Chondrocyte (in vitro differentiated cells): ENCODE measurements at regions not wholly inside any gene's neighbourhood (a gene's known extent, or its start where the extent isn't known, plus 50 kb on each side); places are given as distances from the start of the nearest gene placed in this dataset.

ENCODE experiments used
- DNase-seq: peaks from one replicate; pipeline ENCODE4 v3.0.0; 2021; ENCODE audit warnings: mixed read lengths, low spot score
- H3K27ac Mint-ChIP-seq: one replicate; pipeline ENCODE4 v1.8.0; 2021; ENCODE audit warnings: mild to moderate bottlenecking, moderate library complexity, mixed read lengths; ENCODE audit not compliant: unreplicated experiment
- H3K27me3 Mint-ChIP-seq: 2 replicates; pipeline ENCODE4 v1.8.0; 2021; ENCODE audit warnings: low read depth, mixed read lengths
- H3K36me3 Mint-ChIP-seq: 2 replicates; pipeline ENCODE4 v1.8.0; 2021; ENCODE audit warnings: low read depth, mixed read lengths
- H3K4me1 Mint-ChIP-seq: 2 replicates; pipeline ENCODE4 v1.8.0; 2021; ENCODE audit warnings: low read depth, mild to moderate bottlenecking, mixed read lengths
- H3K4me3 Mint-ChIP-seq: one replicate; pipeline ENCODE4 v1.8.0; 2021; ENCODE audit warnings: mild to moderate bottlenecking, moderate library complexity, mixed read lengths; ENCODE audit not compliant: unreplicated experiment
- H3K9me3 Mint-ChIP-seq: 2 replicates; pipeline ENCODE4 v1.8.0; 2021; ENCODE audit warnings: low read depth, mixed read lengths
- CTCF ChIP-seq: fragments of 200-600 bp; sonication (generic); IDR thresholded peaks from 2 replicates; pipeline ENCODE4 v1.5.0; 2021; ENCODE audit warnings: antibody characterized with exemption, mild to moderate bottlenecking, moderate library complexity

DNA sequence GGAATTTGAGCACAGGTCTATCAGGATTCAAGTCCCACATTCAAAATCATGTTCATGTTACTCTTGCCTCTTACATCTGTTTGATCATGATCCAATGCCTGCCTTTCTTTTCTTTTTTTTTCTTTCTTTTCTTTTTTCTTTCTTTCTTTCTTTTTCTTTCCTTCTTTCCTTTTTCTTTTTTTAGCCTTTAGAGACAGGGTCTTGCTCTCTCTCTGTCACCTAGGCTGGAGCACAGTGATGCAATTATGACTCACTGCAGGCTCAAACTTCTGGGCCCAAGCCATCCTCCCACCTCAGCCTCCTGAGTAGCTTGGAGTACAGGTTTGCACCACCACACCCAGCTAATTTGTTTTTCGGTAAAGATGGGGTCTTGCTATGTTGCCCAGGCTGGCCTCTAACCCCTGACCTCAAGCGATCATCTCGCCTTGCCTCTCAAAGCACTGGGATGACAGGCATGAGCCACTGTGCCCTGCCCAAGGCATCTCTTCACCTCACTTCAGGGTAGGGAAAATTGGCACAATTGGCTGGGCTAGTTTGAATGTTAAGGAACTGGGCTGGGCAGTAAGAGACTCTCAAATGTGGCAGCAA, 359.2 kb downstream of the FBXW7 start:
- H3K4me1 Mint-ChIP-seq: no peaks in the 10 kb centered on the region
- DNase-seq: no peak
- H3K36me3 Mint-ChIP-seq: no peaks in the 10 kb centered on the region
- peaks cover 30% of the 10 kb centered on the region for H3K27me3 Mint-ChIP-seq
- no peak for TF ChIP-seq CTCF
- H3K9me3 Mint-ChIP-seq: no peaks in the 10 kb centered on the region
- H3K4me3 Mint-ChIP-seq: no peak overlapping the region
- H3K27ac Mint-ChIP-seq: peak overlapping the region; percentile 70

GRCh38 chr4:152175586-152175985, 360.3 kb downstream of the FBXW7 start:
- no peak for TF ChIP-seq CTCF
- Mint-ChIP-seq H3K36me3 (no peaks in the 10 kb centered on the region), H3K4me1 (no peaks in the 10 kb centered on the region), H3K9me3 (no peaks in the 10 kb centered on the region), H3K27me3 (peaks cover 35% of the 10 kb centered on the region), H3K4me3 (no peak overlapping the region), H3K27ac (no peak overlapping the region)
- DNase-seq: no peak

- Mint-ChIP-seq H3K9me3 (no peaks in the 10 kb centered on the region), H3K27me3 (peaks cover 57% of the 10 kb centered on the region), H3K27ac (no peak overlapping the region), H3K36me3 (no peaks in the 10 kb centered on the region), H3K4me1 (no peaks in the 10 kb centered on the region), H3K4me3 (no peak overlapping the region)
- DNase-seq: no peak
- no peak for TF ChIP-seq CTCF
Observed at GRCh38 chr4:152172146-152172545, 363.7 kb downstream of the FBXW7 start.

DNA sequence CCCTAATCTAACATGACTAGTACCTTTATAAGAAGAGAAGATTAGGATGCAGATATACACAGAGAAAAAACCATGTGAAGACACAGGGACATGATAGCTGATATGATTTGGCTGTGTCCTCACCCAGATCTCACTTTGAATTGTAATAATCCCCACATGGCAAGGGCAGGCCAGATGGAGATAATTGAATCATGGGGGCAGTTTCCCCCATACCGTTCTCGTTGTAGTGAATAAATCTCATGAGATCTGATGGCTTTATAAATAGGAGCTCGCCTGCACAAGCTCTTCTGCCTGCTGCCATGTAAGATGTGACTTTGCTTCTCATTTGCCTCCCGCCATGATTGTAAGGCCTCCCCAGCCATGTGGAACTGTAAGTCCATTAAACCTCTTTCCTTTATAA, 364.3 kb downstream of the FBXW7 start:
- no peak for TF ChIP-seq CTCF
- Mint-ChIP-seq H3K9me3 (no peaks in the 10 kb centered on the region), H3K4me3 (no peak overlapping the region), H3K36me3 (no peaks in the 10 kb centered on the region), H3K27ac (no peak overlapping the region), H3K27me3 (peaks cover 58% of the 10 kb centered on the region), H3K4me1 (no peaks in the 10 kb centered on the region)
- DNase-seq: no peak

- H3K27ac Mint-ChIP-seq: no peak overlapping the region
- peaks cover 60% of the 10 kb centered on the region for H3K27me3 Mint-ChIP-seq
- H3K36me3 Mint-ChIP-seq: no peaks in the 10 kb centered on the region
- no peak overlapping the region for H3K4me3 Mint-ChIP-seq
- DNase-seq: no peak
- no peaks in the 10 kb centered on the region for H3K9me3 Mint-ChIP-seq
- no peak for TF ChIP-seq CTCF
- no peaks in the 10 kb centered on the region for H3K4me1 Mint-ChIP-seq
Observed at GRCh38 chr4:152169683-152170082, 366.2 kb downstream of the FBXW7 start.
